Nucleus accumbens (tissue), 56 donors: ENCODE measurements at regions not wholly inside any gene's neighbourhood (a gene's known extent, or its start where the extent isn't known, plus 50 kb on each side); places are given as distances from the start of the nearest gene placed in this dataset.

Experiments
- DNase-seq, 56 donors: peaks; one replicate each; lab custom pipeline; 2025; lab: John Stamatoyannopoulos, UW

DNA sequence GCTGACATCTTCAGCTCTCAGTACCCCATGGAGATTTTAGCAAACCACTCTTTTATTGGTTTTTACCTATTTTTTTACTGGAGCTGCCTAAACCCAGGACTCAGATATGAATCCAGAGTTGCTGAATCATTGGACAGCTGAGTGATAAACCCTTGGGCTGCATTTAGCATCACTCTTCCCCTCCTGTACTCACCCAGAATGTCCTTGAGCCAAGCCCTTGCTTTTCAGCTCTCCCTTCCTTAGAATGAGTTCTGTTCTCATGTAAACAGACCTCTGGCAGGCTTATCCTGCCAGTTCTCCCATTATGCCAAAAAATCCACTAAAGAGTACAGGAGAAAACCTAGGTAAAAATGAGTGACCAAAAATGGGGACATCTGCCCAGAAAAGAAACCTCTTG lies 200.1 kb upstream of the POU2AF2 start:
- no peak for DNase-seq

DNA sequence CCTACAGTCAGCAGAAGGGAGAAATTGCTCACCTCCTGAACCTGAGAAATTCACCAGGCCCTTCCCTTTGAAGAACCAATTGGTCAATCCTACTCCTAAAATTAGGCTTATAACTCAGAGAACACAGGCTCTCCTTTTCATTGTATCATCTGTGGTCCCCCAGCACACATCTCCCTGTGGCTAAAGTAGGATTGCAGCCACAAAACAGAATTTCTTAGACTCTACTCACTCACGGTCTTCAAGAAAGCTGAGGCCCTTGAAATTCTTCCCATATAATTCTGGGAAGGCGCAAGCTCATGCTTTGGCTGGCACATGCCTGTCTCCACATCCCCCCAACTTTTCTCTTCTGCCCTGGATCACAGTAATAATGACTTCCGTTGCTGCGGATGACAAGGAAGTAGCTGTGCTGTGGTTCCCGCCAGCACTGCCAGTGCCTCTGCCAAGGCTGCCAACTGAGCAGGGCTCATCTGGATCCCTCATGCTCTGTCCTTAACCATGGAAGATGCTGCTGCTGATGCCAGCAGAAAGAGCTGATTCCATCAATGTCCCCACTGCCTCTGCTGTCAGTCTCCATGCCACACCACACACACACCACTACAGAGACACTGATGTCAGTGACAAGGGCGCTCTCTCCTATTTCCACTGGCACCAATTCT lies 200.6 kb upstream of the POU2AF2 start:
- DNase-seq: peak in 10 of 56 donors; percentile 1 to 16 (median 4)

DNA sequence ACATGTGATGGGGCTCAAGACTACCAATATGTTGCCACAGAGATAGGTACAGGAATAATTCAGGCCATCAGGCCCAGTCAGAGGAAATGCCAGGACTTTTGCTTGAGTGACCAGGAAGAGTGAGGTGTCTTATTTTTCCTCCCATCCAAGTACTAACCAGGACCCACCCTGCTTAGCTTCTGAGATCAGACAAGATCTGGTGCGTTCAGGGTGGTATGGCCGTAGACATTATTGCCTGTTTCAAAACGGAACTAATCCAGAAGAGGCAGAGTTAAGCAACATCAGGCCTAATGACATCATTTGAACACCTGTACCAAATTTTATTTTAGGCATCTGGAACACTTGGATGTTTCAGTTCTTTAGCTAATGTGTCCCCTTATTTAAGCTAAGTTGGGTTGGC lies 205.5 kb upstream of the POU2AF2 start:
- no peak for DNase-seq

DNA sequence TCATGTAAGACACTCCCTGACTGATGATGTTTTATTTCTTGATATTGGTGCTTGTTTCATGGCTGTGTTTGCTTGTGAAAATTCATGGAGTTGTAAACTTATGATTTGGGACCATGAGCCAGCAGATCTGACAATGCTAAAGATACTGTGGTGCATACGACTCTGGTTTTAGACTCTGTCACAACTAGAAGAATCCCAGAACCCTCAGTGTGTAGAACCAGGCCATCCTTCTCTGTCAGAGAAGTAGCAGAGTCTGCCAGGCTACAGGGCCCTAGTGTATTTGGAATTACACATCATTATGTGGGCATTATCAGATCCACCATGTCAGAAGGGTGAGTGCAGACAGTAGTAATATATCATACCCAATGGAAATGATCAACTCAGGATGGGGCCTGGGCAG lies 209.8 kb upstream of the POU2AF2 start:
- DNase-seq: no peak

- no peak for DNase-seq
Observed at GRCh38 chr11:111026241-111026640, 219.3 kb upstream of the POU2AF2 start.

- peak in 1 of 56 donors; percentile 13 for DNase-seq
Observed at GRCh38 chr11:111021131-111021530, 224.4 kb upstream of the POU2AF2 start.

DNA sequence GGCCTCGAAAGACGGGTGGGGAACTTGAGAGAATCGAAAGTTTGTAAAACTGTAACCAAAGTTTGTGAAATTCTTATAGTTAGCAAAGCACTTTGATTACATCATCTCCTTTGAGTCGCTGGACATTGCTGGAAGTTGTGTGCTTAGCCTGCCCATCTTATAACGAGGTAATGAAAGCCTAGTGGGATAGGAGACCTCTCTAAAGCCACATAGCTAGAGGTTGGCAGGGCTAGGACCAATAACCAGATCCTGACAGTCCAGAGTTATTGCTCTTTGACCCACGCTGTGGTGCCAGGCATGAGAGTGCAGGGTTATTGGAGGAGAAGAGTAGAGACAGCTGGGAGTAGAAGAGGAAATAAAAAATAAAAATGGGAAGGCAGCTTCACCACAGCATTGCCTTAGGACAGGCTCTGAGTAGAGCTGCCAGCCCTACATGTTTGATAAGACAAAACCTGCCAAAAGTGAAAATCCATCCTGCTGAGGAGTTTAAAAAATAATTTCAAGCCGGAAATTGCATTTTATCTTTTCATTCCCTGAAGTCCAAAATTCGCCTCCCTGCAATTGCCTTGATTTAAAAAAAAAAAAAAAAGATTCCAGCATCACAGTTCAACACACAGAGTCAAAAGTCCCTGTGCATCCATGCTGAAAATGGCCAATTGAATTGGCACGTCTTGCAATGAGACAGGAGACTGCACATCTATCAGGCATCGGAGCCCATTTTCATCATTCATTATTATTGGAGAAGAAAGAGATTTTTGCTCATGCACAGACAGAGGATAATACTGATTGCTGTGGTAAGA lies 225.5 kb upstream of the POU2AF2 start:
- DNase-seq: no peak

DNA sequence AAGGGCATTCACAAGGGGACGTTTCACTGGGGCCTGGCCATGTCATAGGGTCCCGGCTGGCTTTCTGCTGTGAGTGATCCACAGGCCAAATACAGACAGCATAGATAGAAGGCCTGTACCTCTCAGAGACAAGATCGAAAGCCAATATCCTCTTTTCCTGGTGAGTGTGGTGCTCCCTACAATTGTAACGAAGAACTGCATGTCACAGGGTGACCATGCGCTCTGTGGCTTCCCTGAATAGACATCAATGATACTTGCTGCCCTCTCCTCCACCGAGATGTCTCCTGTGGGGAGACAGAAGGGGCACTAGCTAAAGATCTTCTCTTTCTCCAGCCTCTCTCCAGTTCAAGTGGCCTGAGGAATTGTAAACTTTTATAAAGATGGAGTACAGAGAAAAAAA lies 226.1 kb upstream of the POU2AF2 start:
- no peak for DNase-seq

- DNase-seq: no peak
Observed at GRCh38 chr11:111018566-111018965, 227.0 kb upstream of the POU2AF2 start.

DNA sequence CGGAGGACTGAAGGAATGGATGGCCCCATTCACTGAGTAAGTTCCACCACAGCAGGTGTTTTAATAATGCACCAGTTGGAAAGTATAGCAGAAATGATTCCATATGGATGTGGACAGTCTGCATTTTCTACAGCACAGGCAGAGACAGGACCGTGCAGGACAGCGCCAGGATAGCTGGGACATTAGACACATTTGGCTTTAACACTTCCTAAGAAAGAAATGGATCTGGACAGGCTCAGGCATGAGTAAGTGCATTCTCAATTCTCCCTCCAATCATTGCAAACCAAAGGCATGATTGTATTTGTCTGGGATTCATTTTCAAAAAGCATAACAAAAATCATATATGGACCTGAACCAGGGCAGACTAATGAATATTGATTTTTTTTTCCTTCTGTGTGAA lies 233.0 kb upstream of the POU2AF2 start:
- no peak for DNase-seq

DNA sequence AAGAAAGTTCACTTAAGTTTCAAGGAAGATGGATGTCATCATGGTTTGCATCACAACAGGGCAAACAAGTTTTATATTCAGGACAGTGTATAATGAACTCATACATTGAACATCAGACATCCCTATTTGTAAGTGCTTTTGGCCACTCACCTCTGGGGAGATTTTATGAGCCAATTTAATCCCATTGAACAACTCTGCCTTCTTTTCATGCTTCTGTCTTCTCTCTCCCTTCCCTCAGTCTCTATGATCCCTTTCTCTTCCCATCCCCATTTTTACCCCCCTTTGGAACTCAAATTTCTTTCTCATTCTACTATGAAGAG lies 234.3 kb upstream of the POU2AF2 start:
- no peak for DNase-seq

- DNase-seq: peak in 1 of 56 donors; percentile 29
Observed at GRCh38 chr11:111010391-111011274, 234.9 kb upstream of the POU2AF2 start.

DNA sequence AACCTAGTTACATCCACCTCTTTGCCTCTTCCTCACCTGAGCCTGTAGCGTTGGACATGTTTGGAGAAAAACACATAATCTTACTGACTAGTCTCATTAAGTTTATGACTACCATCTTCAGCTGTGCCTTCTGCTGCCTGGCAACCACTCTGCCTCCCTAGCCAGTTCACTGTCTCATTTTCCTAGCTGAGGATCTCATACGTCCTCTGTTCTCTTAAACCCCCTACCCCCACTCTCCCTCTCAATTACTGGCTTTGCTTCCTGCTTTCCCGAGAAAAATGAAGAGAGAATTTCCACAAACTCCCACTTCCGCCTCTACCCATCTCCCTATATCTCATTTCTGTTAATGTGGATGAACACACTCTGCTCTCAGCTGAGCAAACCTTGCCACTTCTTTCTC lies 239.3 kb upstream of the POU2AF2 start:
- DNase-seq: peak in 1 of 56 donors; percentile 3

DNA sequence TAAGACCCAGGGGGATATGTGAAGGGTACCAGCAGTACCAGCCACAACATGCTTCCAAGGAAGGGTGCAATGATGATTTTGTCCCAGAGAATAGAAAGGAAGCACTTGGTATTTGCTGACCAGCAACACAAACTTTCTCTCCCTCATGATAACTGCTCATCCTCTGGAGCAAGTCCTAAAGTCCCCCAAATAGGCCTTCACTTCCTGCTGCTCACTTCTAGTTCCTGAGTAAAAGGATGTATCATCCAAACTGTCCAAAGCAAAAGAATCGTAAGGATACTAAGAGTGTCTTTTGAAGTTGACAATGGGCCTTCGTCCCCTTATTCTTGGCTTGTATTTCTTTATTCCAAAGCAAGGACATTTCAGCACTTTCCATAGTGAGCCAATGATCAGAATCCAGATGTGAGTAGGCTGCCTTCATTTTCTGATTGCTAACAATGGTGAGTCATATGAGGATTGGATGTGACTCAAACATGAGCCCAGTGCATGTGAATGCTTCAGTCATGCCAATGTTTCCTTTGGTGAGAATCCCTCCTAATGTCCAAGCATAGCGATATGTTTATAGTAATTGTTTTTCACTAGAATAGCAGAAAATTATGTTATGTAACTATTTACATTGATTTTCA lies 243.4 kb upstream of the POU2AF2 start:
- peak in 1 of 56 donors; percentile 4 for DNase-seq

DNA sequence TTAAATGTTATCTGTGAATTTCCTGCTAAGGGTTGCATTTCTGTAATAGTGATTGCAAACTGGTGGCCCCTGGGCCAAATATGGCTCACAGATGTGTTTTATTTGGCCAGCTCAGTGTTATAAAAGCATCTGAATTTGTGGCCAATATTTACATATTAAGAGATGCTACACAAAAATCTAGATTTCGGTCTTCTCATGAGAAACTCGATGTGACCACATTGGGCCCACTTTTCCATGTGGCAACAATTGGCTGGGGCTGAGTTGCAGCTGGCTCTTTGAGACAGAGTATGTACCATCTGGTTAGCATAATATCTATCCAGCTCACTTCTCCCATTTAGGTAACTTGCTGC lies 244.5 kb upstream of the POU2AF2 start:
- no peak for DNase-seq

DNA sequence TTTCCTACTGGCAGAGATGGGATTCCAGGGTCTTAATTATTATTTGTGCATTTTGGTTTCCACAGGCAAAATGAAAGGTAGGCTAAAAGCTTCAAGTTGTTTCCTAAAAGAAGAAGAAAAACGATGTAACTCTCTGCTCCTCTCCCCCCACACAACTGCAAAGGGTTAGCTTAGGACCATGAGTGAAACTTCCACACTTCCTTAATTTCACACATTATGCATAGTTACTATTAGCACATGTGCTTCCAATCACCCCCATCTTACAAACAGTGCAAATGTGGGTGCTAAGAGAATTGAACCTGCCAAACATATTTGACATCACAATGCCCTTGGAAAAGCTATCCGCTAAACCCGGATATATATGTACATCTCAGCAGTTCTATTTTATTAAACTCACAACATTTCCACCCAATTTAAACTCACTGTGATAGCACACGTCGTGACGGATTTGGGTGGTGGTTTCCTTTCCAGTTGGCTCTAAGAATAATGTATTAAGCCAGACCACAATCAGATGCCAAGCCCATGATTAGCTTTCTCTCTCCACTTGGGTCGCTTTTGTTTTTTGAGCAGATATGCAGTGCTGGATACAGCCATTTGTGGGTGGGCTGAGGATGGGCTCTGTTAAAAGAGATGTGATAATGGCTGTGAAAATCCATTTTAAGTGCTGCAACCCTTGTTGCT lies 245.0 kb upstream of the POU2AF2 start:
- DNase-seq: no peak

DNA sequence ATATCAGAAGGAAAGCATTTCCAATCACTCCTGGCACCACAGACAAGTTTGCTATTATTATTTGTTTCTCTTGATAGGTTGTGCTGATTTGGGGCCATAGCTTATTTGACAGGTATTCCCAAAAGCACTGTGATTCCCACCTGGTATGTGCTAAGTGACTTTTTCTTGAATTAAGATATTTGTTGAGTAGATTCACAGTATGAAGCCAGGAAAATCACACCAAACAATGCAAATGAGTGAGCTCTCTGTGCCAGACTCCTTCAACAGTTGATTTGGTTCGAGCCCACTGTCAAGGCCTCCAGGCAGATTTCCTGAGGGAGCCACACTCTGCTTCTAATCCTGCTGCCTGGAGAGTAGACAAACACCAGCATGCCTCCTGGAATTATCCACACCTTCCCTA lies 253.0 kb upstream of the POU2AF2 start:
- DNase-seq: no peak

DNA sequence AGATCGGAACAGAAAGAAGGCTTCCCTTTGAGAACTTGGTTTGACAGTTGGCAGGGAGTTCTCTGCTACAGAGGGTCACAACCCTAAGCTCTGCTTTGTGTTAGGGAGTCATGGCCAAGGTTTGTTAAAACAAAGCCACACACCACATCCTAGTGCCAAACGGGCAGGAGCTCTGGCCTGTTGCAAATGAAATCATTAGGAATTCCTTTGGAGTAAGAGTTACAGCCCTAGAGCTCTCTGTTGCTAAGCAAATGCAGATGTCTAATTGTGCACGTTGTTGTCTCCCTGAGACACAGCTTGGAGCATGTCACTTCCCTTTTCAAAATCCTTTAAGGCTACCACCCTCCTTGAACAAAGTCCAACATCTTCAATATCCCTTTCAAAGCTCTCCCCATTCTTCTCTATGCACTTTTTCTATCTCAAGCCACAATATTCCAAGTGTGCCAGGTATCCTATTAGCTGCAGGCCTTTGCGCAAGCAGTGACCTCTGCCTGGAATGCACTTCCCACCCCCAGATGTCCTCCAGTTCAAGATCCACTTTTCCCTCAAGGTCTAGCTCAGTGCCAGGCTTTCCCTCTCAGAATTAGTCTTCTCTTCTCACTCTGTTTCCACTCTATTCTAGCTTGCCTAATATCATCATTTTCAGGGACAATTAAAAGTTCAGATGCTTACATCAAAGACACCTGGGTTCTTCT lies 253.7 kb upstream of the POU2AF2 start:
- peak in 15 of 56 donors; percentile 2 to 42 (median 11) for DNase-seq

- DNase-seq: no peak
Observed at GRCh38 chr11:110990311-110990710, 255.2 kb upstream of the POU2AF2 start.
